Osteoblast (primary cell): ENCODE measurements at regions not wholly inside any gene's neighbourhood (a gene's known extent, or its start where the extent isn't known, plus 50 kb on each side); places are given as distances from the start of the nearest gene placed in this dataset.

ENCODE experiments used
- DNase-seq: peaks from one replicate; pipeline ENCODE4 v3.0.0; 2011; ENCODE audit warnings: low spot score, mixed read lengths; ENCODE audit not compliant: insufficient read length; ENCODE audit errors: missing footprints
- H2AFZ ChIP-seq: 2 replicates; pipeline ENCODE4 v1.6.0; 2011; ENCODE audit warnings: mild to moderate bottlenecking, low read length
- H3K27ac ChIP-seq: 2 replicates; pipeline ENCODE4 v1.5.1; 2011; ENCODE audit warnings: mild to moderate bottlenecking, low read depth, low read length, moderate library complexity
- H3K27me3 ChIP-seq: 2 replicates; pipeline ENCODE4 v1.6.0; 2012; ENCODE audit warnings: mild to moderate bottlenecking, control low read depth, inconsistent platforms, low read length, moderate library complexity; ENCODE audit not compliant: insufficient read depth
- H3K36me3 ChIP-seq: 2 replicates; pipeline ENCODE4 v1.5.1; 2011; ENCODE audit warnings: mild to moderate bottlenecking, low read length, control low read depth, moderate library complexity; ENCODE audit not compliant: insufficient read depth
- H3K4me1 ChIP-seq: 2 replicates; pipeline ENCODE4 v1.5.1; 2011; ENCODE audit warnings: mild to moderate bottlenecking, low read length, control low read depth, moderate library complexity; ENCODE audit not compliant: insufficient read depth
- H3K4me2 ChIP-seq: 2 replicates; pipeline ENCODE4 v1.6.0; 2011; ENCODE audit warnings: mild to moderate bottlenecking, low read length; ENCODE audit not compliant: insufficient read depth
- H3K4me3 ChIP-seq: fragments of 200-600 bp; sonication (generic); 3 replicates; pipeline ENCODE4 v1.5.1; 2012; ENCODE audit warnings: mild to moderate bottlenecking, low read length, inconsistent platforms; ENCODE audit not compliant: insufficient read depth
- H3K79me2 ChIP-seq: 2 replicates; pipeline ENCODE4 v1.6.0; 2012; ENCODE audit warnings: mild to moderate bottlenecking, low read length, control low read depth, inconsistent platforms; ENCODE audit not compliant: insufficient read depth
- H3K9me3 ChIP-seq: 2 replicates; pipeline ENCODE4 v1.5.1; 2011; ENCODE audit warnings: low read depth, low read length, control low read depth
- H4K20me1 ChIP-seq: 2 replicates; pipeline ENCODE4 v1.6.0; 2012; ENCODE audit warnings: mild to moderate bottlenecking, low read length, control low read depth; ENCODE audit not compliant: insufficient read depth
- CTCF ChIP-seq: IDR thresholded peaks from 2 replicates; pipeline ENCODE4 v1.5.1; 2011; ENCODE audit warnings: mild to moderate bottlenecking, low read depth, low read length, moderate library complexity; ENCODE audit errors: extremely low read depth

- no peak overlapping the region for H3K27ac ChIP-seq
- peaks cover 4% of the 10 kb centered on the region for H3K9me3 ChIP-seq
- no peaks in the 10 kb centered on the region for H3K79me2 ChIP-seq
- no peaks in the 10 kb centered on the region for H3K36me3 ChIP-seq
- no peak overlapping the region for H2AFZ ChIP-seq
- TF ChIP-seq CTCF, result no peak
- no peaks in the 10 kb centered on the region for H4K20me1 ChIP-seq
- no peak overlapping the region for H3K4me2 ChIP-seq
- H3K27me3 ChIP-seq, result no peaks in the 10 kb centered on the region
- H3K4me3 ChIP-seq, result no peak overlapping the region
- no peaks in the 10 kb centered on the region for H3K4me1 ChIP-seq
- no peak for DNase-seq
Observed at GRCh38 chr13:85186356-85187045, 612.7 kb downstream of the SLITRK6 start.

- Histone ChIP-seq H3K4me1 (no peaks in the 10 kb centered on the region), H3K27ac (no peak overlapping the region), H3K36me3 (no peaks in the 10 kb centered on the region), H3K4me2 (no peak overlapping the region), H3K9me3 (peaks cover 3% of the 10 kb centered on the region), H3K4me3 (no peak overlapping the region), H2AFZ (no peak overlapping the region), H3K79me2 (no peaks in the 10 kb centered on the region), H3K27me3 (no peaks in the 10 kb centered on the region), H4K20me1 (no peaks in the 10 kb centered on the region)
- no peak for TF ChIP-seq CTCF
- no peak for DNase-seq
Observed at GRCh38 chr13:85174291-85174690, 624.9 kb downstream of the SLITRK6 start.

GRCh38 chr13:85170372-85170771 lies 628.8 kb downstream of the SLITRK6 start:
- no peaks in the 10 kb centered on the region for H4K20me1 ChIP-seq
- H3K4me2 ChIP-seq, result no peak overlapping the region
- H3K9me3 ChIP-seq, result peaks cover 3% of the 10 kb centered on the region
- H3K36me3 ChIP-seq, result no peaks in the 10 kb centered on the region
- no peaks in the 10 kb centered on the region for H3K4me1 ChIP-seq
- no peak overlapping the region for H2AFZ ChIP-seq
- no peak overlapping the region for H3K27ac ChIP-seq
- TF ChIP-seq CTCF, result no peak
- H3K4me3 ChIP-seq, result no peak overlapping the region
- no peaks in the 10 kb centered on the region for H3K27me3 ChIP-seq
- no peak for DNase-seq
- H3K79me2 ChIP-seq, result no peaks in the 10 kb centered on the region

GRCh38 chr13:85166891-85167290 lies 632.3 kb downstream of the SLITRK6 start:
- Histone ChIP-seq H3K4me3 (no peak overlapping the region), H3K27ac (no peak overlapping the region), H2AFZ (no peak overlapping the region), H3K36me3 (no peaks in the 10 kb centered on the region), H3K79me2 (no peaks in the 10 kb centered on the region), H4K20me1 (no peaks in the 10 kb centered on the region), H3K27me3 (no peaks in the 10 kb centered on the region), H3K9me3 (no peaks in the 10 kb centered on the region), H3K4me2 (no peak overlapping the region), H3K4me1 (no peaks in the 10 kb centered on the region)
- DNase-seq, result no peak
- no peak for TF ChIP-seq CTCF
